HG02970 (cell line): ENCODE measurements at regions not wholly inside any gene's neighbourhood (a gene's known extent, or its start where the extent isn't known, plus 50 kb on each side); places are given as distances from the start of the nearest gene placed in this dataset.
"Not testable (repeated sequence)": the region's sequence is repeated elsewhere in the genome, so short reads cannot be mapped to it uniquely, and the experiment has no call there.

Experiments used
- ATAC-seq: cut with Tn5 transposase; IDR thresholded peaks from one replicate; pipeline ENCODE4 v1.9.1; 2021; ENCODE audit warnings: mild to moderate bottlenecking, moderate library complexity, moderate number of reproducible peaks; ENCODE audit not compliant: unreplicated experiment, low FRiP score

DNA sequence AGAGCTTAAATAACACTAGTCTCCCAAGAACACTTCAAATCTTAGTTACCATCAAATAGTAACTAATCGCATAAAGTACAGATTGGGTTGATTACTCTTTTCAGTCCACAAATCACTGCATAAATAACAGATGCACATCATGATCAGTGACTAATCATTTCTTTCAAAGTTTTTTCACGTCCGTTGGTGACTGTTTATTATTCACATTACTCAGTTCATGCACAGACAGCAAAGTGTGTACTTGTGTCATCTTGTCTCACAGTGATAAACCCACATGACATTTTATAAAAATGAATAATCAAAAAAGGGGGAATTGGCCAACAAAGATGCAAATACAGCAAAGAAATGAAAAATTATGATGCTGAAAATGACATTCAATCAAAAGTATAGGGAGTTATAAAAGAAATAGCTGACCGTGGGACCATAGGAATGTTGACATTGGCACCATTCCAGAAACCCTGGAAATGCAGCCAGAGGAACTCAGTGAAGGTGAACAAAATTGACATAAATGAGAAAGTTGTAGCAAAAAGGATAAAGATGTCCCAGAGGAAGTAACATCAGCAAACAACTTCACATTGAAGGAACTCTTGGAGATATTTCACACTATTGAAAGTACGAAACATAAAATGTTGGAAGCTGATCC, 161.5 kb downstream of the SOX3 start:
- ATAC-seq = no peak

- no peak for ATAC-seq
Observed at GRCh38 chrX:140342410-140342809, 162.5 kb downstream of the SOX3 start.

DNA sequence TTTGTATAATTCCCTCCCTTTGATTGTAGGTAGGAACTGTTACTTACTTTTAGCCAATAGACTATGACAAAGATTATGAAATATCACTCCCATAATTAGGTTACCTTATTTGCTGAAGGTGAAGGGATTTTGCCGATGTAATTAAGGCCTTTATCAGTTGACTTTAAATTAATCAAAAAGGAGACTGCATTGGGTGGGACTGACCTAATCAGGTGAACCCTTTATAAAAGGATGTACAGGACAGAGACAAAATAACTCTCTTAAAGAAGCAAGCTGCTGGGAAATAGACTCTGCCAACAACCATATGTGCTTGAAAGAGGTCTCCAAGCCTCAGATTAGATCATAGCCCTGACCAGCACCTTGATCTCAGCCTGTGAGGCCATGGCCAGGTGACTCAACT, 167.6 kb downstream of the SOX3 start:
- no peak for ATAC-seq

GRCh38 chrX:140318296-140318695, 186.6 kb downstream of the SOX3 start:
- no peak for ATAC-seq

DNA sequence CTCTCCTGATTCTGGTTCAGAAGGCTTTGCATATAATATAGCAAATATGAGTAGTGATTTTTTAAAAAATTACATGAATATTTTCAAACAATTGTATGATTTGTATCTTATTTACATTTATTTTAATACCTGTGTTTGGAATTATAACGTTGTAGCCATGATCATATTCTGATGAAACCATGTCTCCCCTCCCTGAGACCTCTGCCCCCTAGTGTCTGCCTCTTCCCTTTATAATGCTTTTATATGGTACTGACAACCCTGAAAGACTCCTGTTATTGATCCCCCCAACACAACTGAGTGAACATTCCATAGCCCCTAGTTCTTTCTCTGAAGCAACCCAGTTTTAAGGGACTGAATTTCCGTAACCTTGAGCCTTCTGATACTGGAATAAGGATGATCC, 187.4 kb downstream of the SOX3 start:
- no peak for ATAC-seq

GRCh38 chrX:140298960-140299825, 205.7 kb downstream of the SOX3 start:
- no peak for ATAC-seq

- no peak for ATAC-seq
Observed at GRCh38 chrX:140297273-140297672, 207.6 kb downstream of the SOX3 start.

- no peak for ATAC-seq
Observed at GRCh38 chrX:140292961-140293360, 211.9 kb downstream of the SOX3 start.

GRCh38 chrX:140292188-140292587, 212.7 kb downstream of the SOX3 start:
- ATAC-seq = no peak

GRCh38 chrX:140274811-140275525, 229.9 kb downstream of the SOX3 start:
- ATAC-seq = no peak

GRCh38 chrX:140273921-140274320, 230.9 kb downstream of the SOX3 start:
- no peak for ATAC-seq

DNA sequence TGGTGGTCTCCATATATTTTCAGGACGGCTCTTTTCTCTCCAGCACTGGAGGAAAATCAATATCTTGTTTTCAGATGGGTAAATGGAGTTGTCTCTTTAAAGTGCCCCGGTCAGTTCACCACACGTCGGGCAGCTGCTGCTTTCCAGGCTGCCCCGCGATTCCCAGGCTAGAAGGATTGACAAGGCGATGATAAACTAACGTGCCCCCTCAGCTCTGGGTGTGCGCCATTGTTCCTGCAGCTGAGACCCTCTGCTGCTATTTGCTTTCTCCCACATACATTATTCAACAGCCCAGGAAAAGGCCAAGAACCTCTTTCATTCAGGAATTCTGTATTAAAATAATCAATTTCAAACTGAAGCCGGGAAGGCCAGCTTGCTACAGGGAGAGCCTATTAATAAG, 254.5 kb downstream of the SOX3 start:
- no peak for ATAC-seq

DNA sequence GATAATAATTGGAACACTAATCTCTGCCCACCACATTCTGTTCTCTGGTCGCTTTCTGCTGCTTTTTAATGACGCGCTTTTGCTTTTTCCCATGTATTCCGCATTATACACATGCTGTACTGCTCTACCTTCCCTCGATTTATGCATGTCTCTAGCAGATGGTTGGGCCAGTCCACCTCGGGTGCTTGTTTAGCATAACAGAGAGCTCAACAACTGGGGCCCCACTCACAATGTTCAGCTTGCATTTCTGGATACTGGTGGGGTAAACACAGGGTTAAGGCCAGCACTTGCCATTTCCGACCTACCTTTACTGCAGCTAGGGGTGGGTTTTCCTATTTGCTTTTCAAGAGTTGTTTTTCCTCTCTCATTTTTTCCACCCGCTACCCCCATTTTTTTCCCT, 255.8 kb downstream of the SOX3 start:
- no peak for ATAC-seq

DNA sequence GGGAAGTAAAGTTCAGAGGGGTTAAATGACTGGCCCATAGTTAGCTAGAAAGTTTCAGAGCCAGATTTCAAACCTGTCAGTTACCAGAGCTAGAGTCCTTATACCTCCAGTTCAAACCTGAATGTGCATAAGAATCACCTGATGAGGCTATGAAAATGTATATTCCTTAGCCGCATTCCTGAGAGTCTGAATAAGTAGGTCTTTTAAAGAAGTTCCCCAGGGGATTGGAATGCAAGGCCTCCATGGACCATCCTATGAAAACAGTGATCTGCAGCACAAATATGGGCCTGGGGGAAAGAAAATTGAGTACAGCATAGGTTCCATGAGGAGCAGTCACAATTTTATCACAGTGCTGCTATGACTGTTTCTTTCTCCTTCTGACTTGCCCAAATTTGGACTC, 263.9 kb upstream of the CXorf66 start:
- ATAC-seq = no peak

GRCh38 chrX:140226037-140226436, 260.7 kb upstream of the CXorf66 start:
- ATAC-seq = not testable (repeated sequence)

- ATAC-seq = not testable (repeated sequence)
Observed at GRCh38 chrX:140215894-140216293, 250.6 kb upstream of the CXorf66 start.

DNA sequence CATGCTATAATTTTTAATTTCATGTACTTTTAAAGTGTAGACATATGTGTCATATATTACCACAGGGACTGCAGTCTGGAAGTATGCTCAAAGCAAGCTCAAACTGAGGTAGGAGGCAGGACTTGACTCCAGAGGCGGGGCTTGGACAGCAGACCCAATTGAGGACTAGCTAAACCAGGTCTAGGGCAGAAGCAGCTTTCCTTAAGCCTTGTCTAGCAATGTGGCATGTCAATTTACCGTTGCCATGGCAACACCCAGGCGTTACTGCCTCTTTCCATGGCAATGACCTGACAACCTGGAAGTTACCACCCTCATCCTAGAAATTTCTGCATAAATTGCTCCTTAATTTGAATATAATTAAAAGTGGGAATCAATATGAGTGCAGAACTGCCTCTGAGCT, 249.2 kb upstream of the CXorf66 start:
- ATAC-seq = not testable (repeated sequence)

- ATAC-seq = no peak
Observed at GRCh38 chrX:140206657-140207056, 241.3 kb upstream of the CXorf66 start.

GRCh38 chrX:140190441-140191108, 225.3 kb upstream of the CXorf66 start:
- no peak for ATAC-seq

GRCh38 chrX:140180585-140180984, 215.3 kb upstream of the CXorf66 start:
- ATAC-seq = no peak

GRCh38 chrX:140177821-140178220, 212.5 kb upstream of the CXorf66 start:
- no peak for ATAC-seq
